Transverse colon (tissue), 4 donors: ENCODE measurements at regions not wholly inside any gene's neighbourhood (a gene's known extent, or its start where the extent isn't known, plus 50 kb on each side); places are given as distances from the start of the nearest gene placed in this dataset.

Source experiments
- DNase-seq: peaks from one replicate; pipeline ENCODE4 v3.0.0-alpha.2; 2019
- H3K27ac ChIP-seq, 4 donors: fragments of 200-600 bp; sonication (generic); 2 replicates each; pipeline ENCODE4 v1.5.1; 2016 to 2018; ENCODE audit warnings: inconsistent platforms in 4 of 4
- H3K27me3 ChIP-seq: fragments of 200-600 bp; sonication (generic); 2 replicates; pipeline ENCODE4 v1.5.1; 2017; ENCODE audit warnings: inconsistent platforms
- H3K36me3 ChIP-seq, 4 donors: fragments of 200-600 bp; sonication (generic); 2 replicates each; pipeline ENCODE4 v1.5.1; 2017 to 2019; ENCODE audit warnings: inconsistent platforms in 4 of 4
- H3K4me1 ChIP-seq, 4 donors: fragments of 200-600 bp; sonication (generic); 2 replicates each; pipeline ENCODE4 v1.5.1; 2017 to 2020; ENCODE audit warnings: inconsistent platforms in 4 of 4
- H3K4me3 ChIP-seq, 4 donors: fragments of 200-600 bp; sonication (generic); 1 replicate in 1 of 4; 2 replicates in 3 of 4; pipeline versions ENCODE4 v1.5.1 to v1.6.1; 2017 to 2019; ENCODE audit warnings: inconsistent platforms in 4 of 4
- H3K9me3 ChIP-seq, 2 donors: fragments of 200-600 bp; sonication (generic); 2 replicates each; pipeline ENCODE4 v1.5.1; 2017 to 2019; ENCODE audit warnings: inconsistent platforms in 2 of 2
- CTCF ChIP-seq, 5 experiments: fragments of 200-600 bp in 3 of 5; fragments of 450-650 bp in 2 of 5; sonication (generic) in 3 of 5; IDR thresholded peaks; 1 replicate in 2 of 5; 2 replicates in 3 of 5; pipeline ENCODE4 v1.5.1; 2016 to 2017; ENCODE audit warnings: antibody characterized with exemption in 5 of 5, inconsistent platforms in 3 of 5, mild to moderate bottlenecking in 2 of 5, moderate library complexity in 1 of 5
- EP300 ChIP-seq: sonication (generic); formaldehyde crosslinking; IDR thresholded peaks from one replicate; pipeline ENCODE4 v1.6.1; 2017; ENCODE audit warnings: antibody characterized with exemption, low read depth
- POLR2A ChIP-seq: fragments of 450-650 bp; IDR thresholded peaks from one replicate; pipeline ENCODE4 v1.6.1; 2016; ENCODE audit warnings: antibody characterized with exemption, mild to moderate bottlenecking, moderate library complexity
- POLR2AphosphoS5 ChIP-seq, 3 donors: sonication (generic); formaldehyde crosslinking; IDR thresholded peaks; one replicate each; pipeline ENCODE4 v1.6.1; 2016; ENCODE audit warnings: antibody characterized with exemption in 3 of 3
- WGBS, 2 donors: methylation state at CpG; one replicate each; pipeline ENCODE4 v1.1.5; 2018; ENCODE audit warnings: low coverage in 1 of 2; 5-methylcytosine and 5-hydroxymethylcytosine counted together
- in situ Hi-C, 4 donors: fragments of 200-750 bp; cut with MboI; loops; one replicate each; pipeline versions ENCODE4 v1.15.0 to v1.15.1; 2017; ENCODE audit warnings: low sequenced_read_pairs in 3 of 4, low pct_ligation_motif_present in 1 of 4, low pct_unique_long_range_greater_than_20kb in 1 of 4
- intact Hi-C: fragments of 100-400 bp; cut with DNase I; formaldehyde crosslinking; loops from one replicate; pipeline ENCODE4 v1.15.1; 2023; ENCODE audit warnings: low total_unique reads

- no peak overlapping the region for H3K27ac ChIP-seq
- WGBS, 2 donors: 45 to 49% methylated on average over 2 to 6 of the region's 6 CpGs
- in situ Hi-C loops: no loop called here
Observed at GRCh38 chr1:30286988-30287839, 436.2 kb downstream of the MATN1 start.

GRCh38 chr1:30286241-30286987 is 437.0 kb downstream of the MATN1 start:
- in situ Hi-C loops (no loop called here), intact Hi-C loops (no loop called here)
- no peaks in the 10 kb centered on the region for H3K4me1 ChIP-seq
- TF ChIP-seq POLR2AphosphoS5 (IDR thresholded peaks at IDR 0.05) (no peak), CTCF (IDR thresholded peaks at IDR 0.05) (no peak), EP300 (no peak), POLR2A (no peak)
- no peak overlapping the region for H3K27ac ChIP-seq
- WGBS, 2 donors: 55% methylated on average over 9 of the region's 13 CpGs; no CpG with 5 or more reads in 1 of the 2 donors
- H3K9me3 ChIP-seq: no peaks in the 10 kb centered on the region
- DNase-seq: no peak
- H3K27me3 ChIP-seq: peaks cover 6% of the 10 kb centered on the region
- no peak overlapping the region for H3K4me3 ChIP-seq
- no peaks in the 10 kb centered on the region for H3K36me3 ChIP-seq

More at GRCh38 chr1:30286988-30287839, 436.2 kb downstream of the MATN1 start:
- no peaks in the 10 kb centered on the region for H3K4me1 ChIP-seq
- H3K9me3 ChIP-seq: no peaks in the 10 kb centered on the region
- H3K27me3 ChIP-seq: peaks cover 7% of the 10 kb centered on the region
- H3K36me3 ChIP-seq: no peaks in the 10 kb centered on the region
- intact Hi-C loops: no loop called here
- H3K4me3 ChIP-seq: no peak overlapping the region
- DNase-seq: no peak
- TF ChIP-seq CTCF (IDR thresholded peaks at IDR 0.05) (no peak), EP300 (no peak), POLR2AphosphoS5 (IDR thresholded peaks at IDR 0.05) (no peak)

- intact Hi-C loops: no loop called here
- H3K4me3 ChIP-seq: no peak overlapping the region
- in situ Hi-C loops: no loop called here
- H3K4me1 ChIP-seq: no peaks in the 10 kb centered on the region
- no peak for DNase-seq
- no peaks in the 10 kb centered on the region for H3K9me3 ChIP-seq
- no peak overlapping the region for H3K27ac ChIP-seq
- WGBS, 2 donors: 77 to 81% methylated on average over 5 to 12 of the region's 12 CpGs
- peaks cover 6% of the 10 kb centered on the region for H3K27me3 ChIP-seq
- H3K36me3 ChIP-seq: no peaks in the 10 kb centered on the region
- TF ChIP-seq EP300 (no peak), CTCF (IDR thresholded peaks at IDR 0.05) (no peak), POLR2AphosphoS5 (IDR thresholded peaks at IDR 0.05) (no peak), POLR2A (no peak)
Observed at GRCh38 chr1:30285501-30285932, 437.9 kb downstream of the MATN1 start.

GRCh38 chr1:30284728-30285475 is 438.5 kb downstream of the MATN1 start:
- TF ChIP-seq EP300 (no peak), CTCF (IDR thresholded peaks at IDR 0.05) (no peak), POLR2A (no peak), POLR2AphosphoS5 (IDR thresholded peaks at IDR 0.05) (no peak)
- Histone ChIP-seq H3K4me3 (no peak overlapping the region), H3K9me3 (no peaks in the 10 kb centered on the region), H3K27ac (no peak overlapping the region), H3K4me1 (no peaks in the 10 kb centered on the region), H3K36me3 (no peaks in the 10 kb centered on the region), H3K27me3 (peaks cover 6% of the 10 kb centered on the region)
- intact Hi-C loops (no loop called here), in situ Hi-C loops (no loop called here)
- no peak for DNase-seq
- 80 to 85% methylated on average over 5 to 17 of the region's 17 CpGs for WGBS, 2 donors
